Karpas-422 (cell line): ENCODE measurements at regions not wholly inside any gene's neighbourhood (a gene's known extent, or its start where the extent isn't known, plus 50 kb on each side); places are given as distances from the start of the nearest gene placed in this dataset.
A peak's percentile ranks its signal among the peaks of the same experiment; 100 is the strongest.
"Not testable (repeated sequence)": the region's sequence is repeated elsewhere in the genome, so short reads cannot be mapped to it uniquely, and the experiment has no call there.

Source experiments
- DNase-seq: peaks from one replicate; pipeline ENCODE4 v3.0.0-alpha.2; 2015
- H2AFZ ChIP-seq: fragments of 200-600 bp; sonication (generic); 2 replicates; pipeline ENCODE4 v1.6.1; 2014; ENCODE audit warnings: antibody characterized with exemption, low read length, mixed read lengths
- H3K27ac ChIP-seq: fragments of 200-600 bp; sonication (generic); 2 replicates; pipeline ENCODE4 v1.5.1; 2014; ENCODE audit warnings: mild to moderate bottlenecking, low read length, moderate library complexity
- H3K27me3 ChIP-seq: fragments of 200-600 bp; sonication (generic); 2 replicates; pipeline ENCODE4 v1.6.1; 2014; ENCODE audit warnings: low read length, mixed read lengths
- H3K36me3 ChIP-seq: fragments of 200-600 bp; sonication (generic); 2 replicates; pipeline ENCODE4 v1.6.1; 2014; ENCODE audit warnings: low read length, mixed read lengths; ENCODE audit not compliant: insufficient read depth
- H3K4me1 ChIP-seq: fragments of 200-600 bp; sonication (generic); 2 replicates; pipeline ENCODE4 v1.6.1; 2014; ENCODE audit warnings: mild to moderate bottlenecking, low read length, mixed read lengths
- H3K4me2 ChIP-seq: fragments of 200-600 bp; sonication (generic); 2 replicates; pipeline ENCODE4 v1.6.1; 2014; ENCODE audit warnings: low read length, low read depth, mild to moderate bottlenecking; ENCODE audit not compliant: poor library complexity, severe bottlenecking
- H3K4me3 ChIP-seq: fragments of 200-600 bp; sonication (generic); 2 replicates; pipeline ENCODE4 v1.5.1; 2014; ENCODE audit warnings: mild to moderate bottlenecking, antibody characterized with exemption, low read length, mixed read lengths
- H3K79me2 ChIP-seq: fragments of 200-600 bp; sonication (generic); 2 replicates; pipeline ENCODE4 v1.6.1; 2014; ENCODE audit warnings: mild to moderate bottlenecking, low read length, mixed read lengths
- H3K9ac ChIP-seq: fragments of 200-600 bp; sonication (generic); 2 replicates; pipeline ENCODE4 v1.6.0; 2014; ENCODE audit warnings: low read length
- H3K9me2 ChIP-seq: fragments of 200-600 bp; sonication (generic), shearing (Covaris generic); replicated peaks from 2 replicates; pipeline ENCODE4 v1.6.0; 2014; ENCODE audit warnings: mild to moderate bottlenecking, low read length, moderate library complexity; ENCODE audit not compliant: insufficient read depth
- H3K9me3 ChIP-seq: fragments of 300-700, 200-600 bp; sonication (generic); 2 replicates; pipeline ENCODE4 v1.6.1; 2014; ENCODE audit warnings: low read length, mixed read lengths
- H4K20me1 ChIP-seq: fragments of 200-600 bp; sonication (generic); 2 replicates; pipeline ENCODE4 v1.6.1; 2014; ENCODE audit warnings: mild to moderate bottlenecking, antibody characterized with exemption, low read length, low read depth; ENCODE audit not compliant: insufficient read depth

DNA sequence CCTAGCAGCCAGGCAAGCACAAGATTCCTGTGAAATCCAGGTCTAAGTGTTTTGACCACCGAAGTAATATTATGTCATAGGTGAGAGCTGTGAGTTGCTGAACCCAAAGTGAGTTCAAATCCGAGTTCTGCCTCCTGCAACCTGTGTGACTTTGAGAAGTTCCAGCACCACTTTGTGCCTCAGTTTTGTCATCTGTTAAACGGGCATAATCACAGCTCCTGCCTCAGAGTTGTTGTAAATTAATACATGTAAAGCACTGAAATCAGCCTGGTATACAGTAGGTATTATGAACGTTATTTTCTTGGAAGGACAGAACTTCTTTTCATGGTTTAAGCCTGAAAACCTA, 152.5 kb upstream of the ALDH3B2 start:
- H3K9ac ChIP-seq, H4K20me1 ChIP-seq, H3K79me2 ChIP-seq, H3K36me3 ChIP-seq, H3K27ac ChIP-seq, H3K9me2 ChIP-seq, H3K27me3 ChIP-seq, DNase-seq, H3K9me3 ChIP-seq, H3K4me3 ChIP-seq, H2AFZ ChIP-seq: not testable (repeated sequence)
- Histone ChIP-seq H3K4me2 (peak overlapping the region; percentile 48), H3K4me1 (peaks cover 25% of the 10 kb centered on the region)

DNA sequence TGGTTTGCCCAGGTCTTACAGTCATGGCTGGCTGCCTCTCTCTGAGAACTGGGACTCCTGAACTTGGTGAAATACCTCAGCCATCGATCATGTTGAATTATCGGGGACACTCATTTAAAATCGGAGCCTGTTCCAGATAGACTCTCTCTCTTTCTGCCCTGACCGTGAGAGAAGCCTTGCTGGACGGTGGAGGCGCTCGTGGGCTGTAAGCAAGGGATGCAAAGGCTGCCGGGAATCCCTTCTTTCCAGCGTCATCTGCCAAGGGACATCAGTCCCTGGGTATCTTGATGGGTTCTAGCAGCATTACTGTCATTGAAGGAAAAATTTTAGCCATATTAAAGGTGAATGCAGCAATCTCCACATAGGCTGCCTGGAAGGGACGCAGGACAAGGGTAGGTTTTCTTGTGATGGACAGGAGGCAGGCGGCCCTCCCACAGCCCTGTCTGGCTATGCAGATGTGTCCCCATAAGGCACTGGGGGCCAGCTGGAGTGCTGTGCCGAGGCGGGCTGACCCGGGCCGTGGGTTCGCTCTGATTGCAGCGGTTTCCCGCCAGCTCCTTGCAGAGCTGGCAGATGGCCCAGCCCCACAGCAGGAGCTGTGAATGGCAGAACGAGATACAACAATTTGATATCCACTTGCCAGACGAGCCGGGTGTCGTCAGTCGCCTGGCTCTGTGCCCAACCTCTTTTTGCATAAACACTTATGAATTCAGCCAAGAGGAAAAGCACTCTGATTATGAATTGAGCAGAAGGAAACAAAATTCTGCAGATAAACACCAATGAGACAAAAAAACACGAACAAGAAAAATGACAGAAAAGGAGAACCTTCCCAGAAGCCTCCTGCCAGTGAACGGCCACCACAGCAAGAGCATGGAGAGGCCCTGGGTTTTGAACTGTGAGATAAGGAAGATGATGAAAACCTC, 151.9 kb upstream of the ALDH3B2 start:
- peak; percentile 44 for DNase-seq
- peaks cover 25% of the 10 kb centered on the region for H3K4me1 ChIP-seq
- H3K4me2 ChIP-seq: peak overlapping the region; percentile 48
- not testable (repeated sequence) for H2AFZ ChIP-seq, H3K27me3 ChIP-seq, H3K9me3 ChIP-seq, H3K79me2 ChIP-seq, H3K27ac ChIP-seq, H3K9me2 ChIP-seq, H3K36me3 ChIP-seq, H4K20me1 ChIP-seq
- peak overlapping the region; percentile 26; the same call in 1 of the 2 replicates for H3K4me3 ChIP-seq
- H3K9ac ChIP-seq: peak overlapping the region; percentile 37; the same call in 1 of the 2 replicates

DNA sequence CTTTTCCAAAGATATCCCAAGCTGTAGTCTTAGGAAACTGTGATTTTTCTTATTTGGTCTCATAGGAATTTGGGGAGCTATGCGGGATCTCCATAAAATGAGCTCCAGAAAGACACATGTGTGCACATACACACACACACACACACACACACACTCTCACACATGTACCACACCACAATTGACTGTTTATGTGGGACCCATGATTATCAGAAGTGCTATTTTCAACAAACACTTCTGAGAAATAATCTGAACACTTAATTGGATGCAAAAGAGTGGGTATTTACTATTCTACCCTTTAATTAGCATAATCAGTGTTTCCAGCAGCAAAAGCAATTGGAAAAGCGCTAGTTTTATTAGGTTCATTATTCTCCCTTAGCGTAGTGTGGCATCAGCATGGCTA, 150.4 kb upstream of the ALDH3B2 start:
- not testable (repeated sequence) for H3K9me2 ChIP-seq, H3K9ac ChIP-seq, H3K9me3 ChIP-seq, H3K4me2 ChIP-seq, H3K27ac ChIP-seq, H3K79me2 ChIP-seq, H4K20me1 ChIP-seq, H2AFZ ChIP-seq, H3K27me3 ChIP-seq, H3K4me3 ChIP-seq, H3K36me3 ChIP-seq, DNase-seq
- H3K4me1 ChIP-seq: peaks cover 25% of the 10 kb centered on the region

DNA sequence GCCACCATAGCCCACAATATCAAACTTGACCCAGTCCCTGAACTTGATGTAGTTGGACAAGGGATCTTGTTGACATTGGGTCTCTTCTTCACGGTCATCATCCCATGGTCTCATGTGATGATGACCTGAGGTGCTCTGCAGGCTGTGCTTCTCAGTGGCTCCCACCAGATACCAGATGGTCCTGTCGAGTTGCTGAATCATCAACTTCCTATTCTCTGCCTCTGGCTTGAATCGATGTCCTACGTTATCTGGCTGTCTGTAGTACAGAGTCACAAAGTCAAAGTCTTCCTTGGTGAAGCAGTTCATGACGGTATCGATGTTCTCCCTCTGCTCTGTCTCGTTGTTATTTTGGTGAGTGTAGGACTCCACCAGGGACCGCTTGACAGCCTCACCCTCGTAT, 145.7 kb upstream of the ALDH3B2 start:
- DNase-seq: no peak
- no peak overlapping the region for H3K9ac ChIP-seq
- no peak overlapping the region for H3K4me2 ChIP-seq
- peaks cover 10% of the 10 kb centered on the region for H3K4me1 ChIP-seq
- no peaks in the 10 kb centered on the region for H3K9me2 ChIP-seq
- no peaks in the 10 kb centered on the region for H3K79me2 ChIP-seq
- H3K27me3 ChIP-seq: no peaks in the 10 kb centered on the region
- H3K4me3 ChIP-seq: no peak overlapping the region
- no peak overlapping the region for H3K27ac ChIP-seq
- H4K20me1 ChIP-seq: no peaks in the 10 kb centered on the region
- H3K36me3 ChIP-seq: no peaks in the 10 kb centered on the region
- H2AFZ ChIP-seq: no peak overlapping the region
- no peaks in the 10 kb centered on the region for H3K9me3 ChIP-seq

DNA sequence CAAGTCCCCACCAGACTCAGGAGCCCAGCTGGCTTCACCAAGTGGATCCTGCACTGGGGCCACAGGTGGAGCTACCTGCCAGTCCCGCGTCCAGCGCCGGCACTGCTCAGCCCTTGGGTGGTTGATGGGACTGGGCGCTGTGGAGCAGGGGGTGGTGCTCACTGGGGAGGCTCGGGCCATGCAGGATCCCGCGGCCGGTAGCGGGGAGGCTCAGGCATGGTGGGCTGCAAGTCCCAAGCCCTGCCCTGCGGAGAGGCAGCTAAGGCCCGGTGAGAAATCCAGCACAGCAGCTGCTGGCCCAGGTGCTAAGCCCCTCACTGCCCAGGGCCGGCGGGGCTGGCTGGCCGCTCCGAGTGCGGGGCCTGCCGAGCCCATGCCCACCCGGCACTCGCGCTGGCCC, 143.1 kb upstream of the ALDH3B2 start:
- H3K27ac ChIP-seq, H4K20me1 ChIP-seq, H3K4me3 ChIP-seq, H3K9me3 ChIP-seq, H2AFZ ChIP-seq, H3K4me2 ChIP-seq, H3K9ac ChIP-seq, H3K79me2 ChIP-seq, H3K27me3 ChIP-seq, DNase-seq, H3K36me3 ChIP-seq, H3K4me1 ChIP-seq, H3K9me2 ChIP-seq: not testable (repeated sequence)

DNA sequence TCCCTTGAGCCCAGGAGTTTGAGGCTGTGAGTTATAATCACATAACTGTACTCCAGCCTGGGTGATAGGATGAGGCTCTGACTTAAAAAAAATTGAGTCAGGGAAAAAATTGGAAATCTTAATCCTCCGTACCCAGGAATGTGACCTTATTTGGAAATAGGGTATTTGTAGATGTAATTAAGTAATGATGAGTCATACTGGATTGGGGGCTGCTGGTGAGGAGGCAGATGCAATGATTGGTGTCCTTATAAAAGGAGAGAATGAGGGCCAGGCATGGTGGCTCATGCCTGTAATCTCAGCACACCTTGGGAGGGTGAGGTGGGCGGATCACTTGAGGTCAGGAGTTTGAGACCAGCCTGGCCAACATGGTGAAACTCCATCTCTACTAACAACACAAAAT, 134.9 kb upstream of the ALDH3B2 start:
- not testable (repeated sequence) for H3K9me2 ChIP-seq, H3K4me1 ChIP-seq, H3K79me2 ChIP-seq, H3K27me3 ChIP-seq, H3K27ac ChIP-seq, H3K4me2 ChIP-seq, H4K20me1 ChIP-seq, H3K4me3 ChIP-seq, H2AFZ ChIP-seq, H3K36me3 ChIP-seq, H3K9me3 ChIP-seq, DNase-seq, H3K9ac ChIP-seq

DNA sequence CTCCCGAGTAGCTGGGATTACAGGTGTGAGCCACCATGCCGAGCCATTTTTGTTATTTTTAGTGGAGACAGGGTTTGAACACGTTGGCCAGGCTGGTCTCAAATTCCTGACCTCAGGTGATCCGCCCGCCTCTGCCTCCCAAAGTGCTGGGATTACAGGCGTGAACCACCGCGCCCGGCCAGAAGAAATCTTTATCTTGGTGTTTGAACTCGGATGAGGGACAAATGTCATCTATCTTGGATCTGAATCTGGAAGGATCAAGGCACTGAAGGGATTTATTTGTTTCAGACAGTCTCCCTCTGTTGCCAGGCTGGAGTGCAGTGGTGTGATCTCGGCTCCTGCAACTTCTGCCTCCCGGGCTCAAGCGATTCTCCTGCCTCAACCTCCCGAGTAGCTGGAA, 133.5 kb upstream of the ALDH3B2 start:
- H3K27ac ChIP-seq, H2AFZ ChIP-seq, H3K27me3 ChIP-seq, H3K4me3 ChIP-seq, H3K9me3 ChIP-seq, H3K9me2 ChIP-seq, H3K36me3 ChIP-seq, H3K79me2 ChIP-seq, DNase-seq, H3K4me2 ChIP-seq, H3K4me1 ChIP-seq, H4K20me1 ChIP-seq, H3K9ac ChIP-seq: not testable (repeated sequence)

DNA sequence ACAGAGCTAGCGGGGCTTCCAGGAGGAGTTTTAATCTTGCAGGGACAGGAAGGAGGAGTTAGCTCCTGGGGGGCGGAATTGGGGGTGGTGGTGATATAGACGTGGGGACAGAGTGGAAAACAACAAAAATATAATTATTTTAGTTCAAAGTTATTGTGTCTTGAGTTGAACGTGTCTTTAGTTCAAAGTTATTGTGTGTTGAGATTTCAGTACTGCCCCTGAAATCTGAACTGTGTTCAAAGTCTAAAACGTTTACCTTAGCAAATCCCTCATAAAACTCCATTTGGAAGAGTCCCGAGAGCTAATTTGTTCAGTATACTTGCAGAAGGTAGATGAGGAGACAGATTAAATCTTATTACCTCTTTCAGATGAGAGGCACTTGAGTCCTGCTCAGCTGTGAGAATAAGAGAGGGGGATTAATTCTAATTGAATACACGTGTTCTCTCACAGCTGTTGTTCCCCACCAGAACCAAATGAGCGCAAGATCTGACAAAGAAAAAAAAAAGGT, 132.4 kb upstream of the ALDH3B2 start:
- Histone ChIP-seq H3K4me3 (peak overlapping the region; percentile 59; the same call in 1 of the 2 replicates), H3K4me2 (peak overlapping the region; percentile 59)
- H2AFZ ChIP-seq, H3K36me3 ChIP-seq, H3K27me3 ChIP-seq, H4K20me1 ChIP-seq, DNase-seq, H3K4me1 ChIP-seq, H3K9me3 ChIP-seq, H3K9ac ChIP-seq, H3K27ac ChIP-seq, H3K9me2 ChIP-seq, H3K79me2 ChIP-seq: not testable (repeated sequence)
